ENCODE measurements at regions not wholly inside any gene's neighbourhood (a gene's known extent, or its start where the extent isn't known, plus 50 kb on each side); places are given as distances from the start of the nearest gene placed in this dataset.
"Not testable (repeated sequence)": the region's sequence is repeated elsewhere in the genome, so short reads cannot be mapped to it uniquely, and the experiment has no call there.

GRCh38 chr2:122074201-122074600 is 318.8 kb downstream of the TSN start:
- no peak for DNase-seq

- DNase-seq: no peak
Observed at GRCh38 chr2:122075381-122075780, 319.9 kb downstream of the TSN start.

GRCh38 chr2:122077114-122077513 is 321.7 kb downstream of the TSN start:
- DNase-seq: no peak

DNA sequence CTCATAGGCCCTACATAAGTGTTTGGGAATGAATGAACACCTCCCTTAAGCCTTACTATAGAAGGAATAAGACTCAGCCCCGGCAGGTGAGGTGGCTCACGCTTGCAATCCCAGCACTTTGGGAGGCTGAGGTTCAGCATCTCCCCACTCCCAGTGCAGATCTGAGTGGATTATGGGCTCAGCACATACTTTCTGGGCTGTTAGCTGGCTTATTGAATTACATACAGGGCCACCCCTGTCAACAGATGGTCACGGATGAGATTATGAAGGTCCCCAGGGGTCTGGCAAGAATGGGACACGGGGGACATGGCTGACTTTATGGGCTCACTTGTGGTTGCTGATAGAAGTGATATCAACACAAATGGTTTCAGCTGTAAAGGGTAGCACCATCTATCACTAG is 322.3 kb downstream of the TSN start:
- no peak for DNase-seq

- no peak for DNase-seq
Observed at GRCh38 chr2:122078451-122078850, 323.0 kb downstream of the TSN start.

DNA sequence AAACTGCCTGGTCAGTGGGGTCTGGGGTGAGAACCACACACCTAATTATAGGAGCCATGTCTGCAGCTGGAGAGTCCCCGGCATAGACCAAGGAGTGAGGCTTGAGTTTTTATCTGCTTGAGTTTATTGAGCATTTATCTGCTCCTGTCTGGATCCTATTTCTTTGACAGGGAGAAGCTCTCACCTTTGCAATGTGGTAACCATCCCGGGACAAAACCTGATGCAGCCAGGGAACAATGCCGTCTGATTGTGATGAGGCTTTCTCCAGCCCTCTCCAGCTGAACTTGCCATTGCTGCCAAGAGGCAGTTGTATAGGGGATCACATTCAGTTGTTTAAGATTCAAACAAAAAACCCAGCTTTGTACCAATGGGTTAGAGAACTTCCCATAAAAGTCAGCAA is 324.4 kb downstream of the TSN start:
- no peak for DNase-seq

GRCh38 chr2:122080316-122080715 is 324.9 kb downstream of the TSN start:
- no peak for DNase-seq

- no peak for DNase-seq
Observed at GRCh38 chr2:122080871-122081270, 325.4 kb downstream of the TSN start.

DNA sequence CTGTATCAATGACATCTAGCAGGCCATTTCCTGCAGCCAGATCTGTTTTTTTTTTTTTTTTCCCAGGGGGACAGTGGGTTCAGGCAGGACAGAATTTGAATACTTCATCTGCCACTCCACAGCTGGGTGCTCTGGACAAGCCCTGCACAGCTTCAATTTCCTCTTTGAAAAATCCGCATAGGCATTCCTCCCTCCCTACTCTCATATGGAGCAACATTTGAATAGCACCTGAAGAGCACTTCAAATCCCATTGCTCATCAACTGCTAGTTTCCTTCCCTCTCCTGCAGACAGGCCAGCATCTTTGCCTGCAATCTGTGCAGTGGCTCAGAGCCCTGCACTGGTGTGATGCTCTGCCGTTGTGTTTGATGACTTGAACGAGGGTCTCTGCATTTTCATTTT is 326.3 kb downstream of the TSN start:
- DNase-seq: no peak

DNA sequence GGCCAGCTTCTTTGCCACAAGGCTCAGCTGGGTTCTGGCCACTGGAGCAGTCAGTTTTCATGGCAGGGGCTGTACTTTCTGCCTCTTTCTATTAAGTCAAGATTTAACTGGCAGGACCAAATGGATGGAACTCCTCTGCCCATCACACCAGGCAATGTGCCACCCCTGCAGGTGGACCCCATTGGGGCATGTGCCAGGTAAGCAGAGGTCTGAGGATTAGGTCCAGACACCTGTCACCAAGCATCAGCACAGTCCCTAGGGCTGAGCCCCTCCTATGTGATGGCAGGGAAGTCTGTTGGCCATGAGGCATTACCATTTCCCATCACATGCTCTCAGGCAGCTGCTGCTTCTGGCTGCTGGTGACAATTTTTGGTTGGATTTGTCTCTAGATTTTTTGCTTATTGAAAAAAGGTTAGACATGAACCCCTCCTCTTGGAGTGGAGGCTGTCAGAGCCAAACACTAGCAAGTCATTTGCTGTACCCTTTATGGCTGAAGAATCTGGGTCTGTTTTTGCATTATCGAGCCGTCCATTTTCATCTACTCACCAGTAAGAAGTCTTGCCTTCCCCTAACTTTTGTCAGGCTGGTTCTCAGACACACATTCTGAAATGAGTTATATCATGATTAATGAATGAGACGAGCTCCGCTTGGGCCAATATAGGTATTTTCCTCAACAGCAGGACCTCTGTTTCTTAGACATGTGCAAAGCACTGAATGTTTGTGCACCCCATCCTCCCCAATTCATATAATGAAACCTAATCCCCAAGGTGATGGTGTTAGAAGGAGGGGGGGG is 328.0 kb downstream of the TSN start:
- DNase-seq: no peak

DNA sequence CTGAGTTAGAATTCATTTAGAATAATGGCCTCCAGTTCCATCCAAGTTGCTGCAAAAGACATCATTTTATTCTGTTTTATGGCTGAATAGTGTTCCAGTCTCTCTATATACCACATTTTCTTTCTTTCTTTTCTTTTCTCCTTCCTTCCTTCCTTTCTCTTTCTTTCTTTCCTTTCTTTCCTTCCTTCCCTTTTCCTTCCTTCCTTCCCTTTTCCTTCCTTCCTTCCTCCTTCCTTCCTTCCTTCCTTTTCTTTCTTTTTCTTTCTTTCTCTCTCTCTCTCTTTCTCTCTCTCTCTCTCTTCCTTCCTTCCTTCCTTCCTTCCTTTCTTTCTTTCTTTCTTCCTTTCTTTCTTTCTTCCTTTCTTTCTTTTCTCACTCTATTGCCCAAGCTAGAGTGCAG is 330.2 kb downstream of the TSN start:
- DNase-seq: not testable (repeated sequence)

DNA sequence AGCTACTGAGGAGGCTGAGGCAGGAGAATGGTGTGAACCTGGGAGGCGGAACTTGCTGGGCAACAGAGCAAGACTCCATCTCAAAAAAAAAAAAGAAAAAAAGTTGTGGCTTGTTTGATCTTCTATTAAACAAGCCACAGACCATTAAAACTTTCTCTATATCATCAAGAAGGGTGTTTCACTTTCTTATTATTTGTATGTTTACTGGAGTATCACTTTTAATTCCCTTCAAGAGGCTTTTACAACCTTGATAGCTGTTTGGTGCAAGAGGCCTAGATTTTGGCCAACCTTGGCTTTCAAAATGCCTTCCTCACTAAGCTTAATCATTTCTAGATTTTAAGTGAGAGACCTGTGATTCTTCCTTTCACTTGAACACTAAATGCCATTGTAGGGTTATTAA is 339.1 kb downstream of the TSN start:
- DNase-seq: no peak

GRCh38 chr2:122096761-122097160 is 341.3 kb downstream of the TSN start:
- no peak for DNase-seq

DNA sequence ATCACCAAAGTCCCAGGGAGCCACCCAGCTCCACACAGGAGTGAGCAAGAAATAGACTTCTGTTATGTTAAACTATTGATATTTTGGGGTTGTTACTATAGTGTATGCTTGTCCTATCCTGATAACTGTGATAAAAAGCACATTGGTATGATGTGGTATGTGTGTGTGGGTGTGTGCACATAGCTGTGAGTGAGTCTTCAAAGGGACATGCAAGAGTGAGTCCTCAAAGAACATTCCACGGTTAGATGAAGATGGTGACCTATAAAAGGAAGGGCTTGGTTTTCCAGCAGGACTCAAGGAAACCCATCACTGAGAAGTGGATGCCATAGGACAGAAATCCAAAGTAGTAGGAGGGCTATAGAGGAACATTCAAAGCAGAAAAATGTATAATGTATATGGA is 342.9 kb downstream of the TSN start:
- no peak for DNase-seq

DNA sequence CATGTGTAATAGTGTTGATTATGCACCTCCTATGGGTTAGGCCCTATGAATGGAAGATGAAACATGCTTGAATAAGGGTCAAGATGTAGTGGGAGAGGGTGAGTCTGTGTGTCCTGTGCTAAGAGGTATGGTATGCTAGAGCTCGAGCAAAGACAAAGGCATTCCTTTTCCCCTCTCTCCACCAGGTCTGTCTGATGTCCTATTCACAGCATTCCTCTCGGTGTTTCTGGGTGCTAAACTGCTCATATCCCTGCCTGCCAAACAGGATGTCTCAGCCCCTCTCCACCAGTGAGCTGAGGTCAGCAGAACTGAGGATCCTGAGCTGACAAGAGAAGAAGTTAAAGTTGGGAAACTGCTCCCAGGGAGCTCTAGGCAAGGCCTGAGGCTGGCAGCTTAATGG is 344.9 kb downstream of the TSN start:
- no peak for DNase-seq

DNA sequence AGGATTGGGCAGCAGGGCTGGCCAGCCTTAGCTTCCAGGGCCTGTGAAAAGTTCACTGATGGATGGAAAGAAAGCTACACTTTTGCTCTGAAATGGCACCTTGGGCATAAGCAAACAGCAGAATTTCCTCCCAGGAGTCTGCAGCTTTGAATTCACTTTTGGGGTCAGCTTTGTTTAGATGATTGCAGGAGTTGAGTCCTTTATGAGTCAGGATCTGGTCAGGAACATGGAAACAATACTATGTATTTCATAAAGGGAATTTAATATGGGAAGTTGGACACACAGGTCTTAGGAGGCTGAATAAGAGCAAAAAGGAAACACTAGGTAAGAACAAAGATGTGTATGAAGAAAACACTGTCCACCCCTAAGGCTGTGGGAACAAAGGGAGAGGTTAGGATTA is 345.3 kb downstream of the TSN start:
- no peak for DNase-seq

- no peak for DNase-seq
Observed at GRCh38 chr2:122101319-122101718, 345.9 kb downstream of the TSN start.

DNA sequence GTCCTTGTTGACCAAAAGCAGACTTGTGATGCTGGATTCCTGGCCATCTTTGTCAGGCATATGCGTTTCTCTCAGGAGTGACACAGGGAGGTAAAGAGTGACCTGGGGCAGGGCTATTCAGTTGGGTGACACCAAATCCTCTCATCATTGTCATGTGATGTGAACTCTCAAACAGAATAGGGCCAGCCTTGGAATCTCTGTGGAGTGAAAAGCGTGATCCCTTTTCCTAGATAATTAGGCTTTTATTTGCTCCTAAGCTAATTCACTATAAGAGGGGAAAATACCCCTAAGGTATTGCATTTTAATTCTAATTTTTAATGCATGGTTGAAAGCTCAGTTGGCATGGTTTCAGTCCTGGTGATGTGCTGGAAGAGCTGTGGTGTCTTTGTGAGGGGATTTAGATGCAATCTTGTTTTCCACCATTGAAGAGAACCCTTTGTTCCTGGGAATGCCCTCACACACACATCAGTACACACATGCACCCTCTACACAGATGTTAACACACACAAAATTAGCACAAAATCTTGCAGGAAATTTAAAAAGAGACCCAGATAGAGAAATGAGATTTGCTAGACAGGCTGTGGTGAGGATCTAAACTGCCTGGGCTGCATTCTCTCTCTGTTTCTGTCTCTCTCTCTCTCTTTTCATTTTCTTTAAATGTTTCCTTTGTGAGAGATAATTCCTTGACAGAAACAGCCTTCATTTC is 349.9 kb downstream of the TSN start:
- no peak for DNase-seq

- DNase-seq: no peak
Observed at GRCh38 chr2:122105877-122106206, 350.4 kb downstream of the TSN start.

GRCh38 chr2:122108186-122108585 is 352.7 kb downstream of the TSN start:
- no peak for DNase-seq

- no peak for DNase-seq
Observed at GRCh38 chr2:122112216-122113005, 357.0 kb downstream of the TSN start.

GRCh38 chr2:122114421-122114820 is 359.0 kb downstream of the TSN start:
- DNase-seq: no peak

DNA sequence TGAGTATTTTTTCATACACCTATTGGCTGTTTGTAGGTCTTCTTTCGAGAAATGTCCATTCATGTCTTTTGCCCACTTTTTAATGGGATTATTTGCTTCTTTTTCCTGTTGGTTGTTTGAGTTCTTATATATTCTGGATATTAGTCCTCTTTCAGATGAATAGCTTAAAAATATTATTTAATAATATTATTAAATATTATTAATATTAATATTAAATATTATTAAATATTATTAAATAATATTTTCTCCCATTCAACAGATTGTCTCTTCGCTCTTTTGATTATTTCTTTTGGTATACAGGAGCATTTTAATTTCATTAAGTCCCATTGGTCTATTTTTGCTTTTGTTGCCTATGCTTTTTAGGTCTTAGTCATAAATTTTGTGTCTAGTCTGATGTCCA is 361.9 kb downstream of the TSN start:
- DNase-seq: no peak

GRCh38 chr2:122129399-122129798 is 373.9 kb downstream of the TSN start:
- no peak for DNase-seq

All from hematopoietic multipotent progenitor cell treated with erythropoietin and hydrocortisone succinate and interleukin-3 and kit ligand, for 6 days (in vitro differentiated cells).